K562 (cell line): ENCODE measurements at regions not wholly inside any gene's neighbourhood (a gene's known extent, or its start where the extent isn't known, plus 50 kb on each side); places are given as distances from the start of the nearest gene placed in this dataset.

Source experiments
- ATAC-seq: fragments of 200-7000 bp; cut with Tn5 transposase; 3 replicates; pipeline ENCODE4 v1.9.1; 2020; ENCODE audit warnings: moderate library complexity
- BruUV-seq: library from RNA; stranded (reverse); fragments of 400-500 nt; replicated peaks from 2 replicates; lab custom pipeline; 2021; lab: Mats Ljungman, UMichigan
- CTCF ChIA-PET: fragments of 300-600 bp; formaldehyde crosslinking; extraction: SDS; loops from one replicate; lab custom pipeline; 2021; ENCODE audit warnings: low intra/inter-chr PET ratio; lab: Yijun Ruan, JAX
- POLR2A ChIA-PET: fragments of 300-600, 350-650 bp; sonication (Branson Sonifier 250); formaldehyde crosslinking; extraction: SDS; loops from one replicate; lab custom pipeline; 2021; ENCODE audit warnings: antibody characterized with exemption, inconsistent platforms; lab: Yijun Ruan, JAX
- DNase-seq, 4 experiments: peaks; one replicate each; pipeline versions ENCODE4 v3.0.0 to v3.0.0-alpha.2; 2011 to 2018; ENCODE audit warnings: low spot score in 3 of 4, mixed read lengths in 3 of 4; ENCODE audit errors: extremely low read depth in 1 of 4
- FAIRE-seq: peaks from 2 replicates; lab custom pipeline; 2011; peaks lifted over from hg19 to GRCh38; lab: Jason Lieb, UNC
- H2AFZ ChIP-seq: 2 replicates; pipeline ENCODE4 v1.6.0; 2011; ENCODE audit warnings: low read depth, low read length, control low read depth, inconsistent platforms
- H3K27ac ChIP-seq: fragments of 200-600 bp; 3 replicates; pipeline ENCODE4 v1.8.0; 2011; ENCODE audit warnings: low read depth, mild to moderate bottlenecking, control low read depth, inconsistent platforms, low read length, moderate library complexity, mixed read lengths; ENCODE audit errors: extremely low read depth
- H3K27me3 ChIP-seq, 2 experiments: fragments of 300-600 bp in 1 of 2; 2 replicates in 1 of 2; 3 replicates in 1 of 2; pipeline versions ENCODE4 v1.6.0 to v1.8.0; 2011; ENCODE audit warnings: inconsistent platforms in 2 of 2, low read length in 2 of 2, mild to moderate bottlenecking in 1 of 2, mixed read lengths in 1 of 2, moderate library complexity in 1 of 2; ENCODE audit not compliant: control insufficient read depth in 2 of 2, insufficient read depth in 2 of 2
- H3K36me3 ChIP-seq: fragments of 300-600 bp; 3 replicates; pipeline ENCODE4 v1.8.0; 2011; ENCODE audit warnings: mild to moderate bottlenecking, low read length, inconsistent platforms; ENCODE audit not compliant: control insufficient read depth, insufficient read depth
- H3K4me1 ChIP-seq, 2 experiments: fragments of 200-600 bp in 1 of 2; replicated peaks in 1 of 2; 2 replicates in 1 of 2; 3 replicates in 1 of 2; pipeline versions ENCODE4 v1.5.1 to v1.8.0; 2011; ENCODE audit warnings: inconsistent platforms in 2 of 2, low read length in 2 of 2, mild to moderate bottlenecking in 1 of 2, mixed read lengths in 1 of 2, moderate library complexity in 1 of 2; ENCODE audit not compliant: control insufficient read depth in 2 of 2, insufficient read depth in 2 of 2
- H3K4me2 ChIP-seq: 2 replicates; pipeline ENCODE4 v1.6.1; 2011; ENCODE audit warnings: low read length, control low read depth, inconsistent platforms, mixed read lengths; ENCODE audit not compliant: insufficient read depth
- H3K4me3 ChIP-seq: fragments of 200-600 bp; sonication (generic), shearing (Covaris generic); 2 replicates; pipeline ENCODE4 v1.5.1; 2016; ENCODE audit warnings: control low read depth, inconsistent platforms
- H3K79me2 ChIP-seq: fragments of 200-600 bp; 3 replicates; pipeline ENCODE4 v1.8.0; 2011; ENCODE audit warnings: low read length, inconsistent platforms; ENCODE audit not compliant: control insufficient read depth, insufficient read depth
- H3K9ac ChIP-seq, 2 experiments: 2 replicates each; pipeline versions ENCODE4 v1.6.0 to v1.6.1; 2011; ENCODE audit warnings: low read depth in 2 of 2, low read length in 2 of 2, control low read depth in 1 of 2, inconsistent platforms in 1 of 2, mild to moderate bottlenecking in 1 of 2, mixed read lengths in 1 of 2; ENCODE audit not compliant: insufficient read depth in 1 of 2
- H3K9me1 ChIP-seq: one replicate; pipeline ENCODE4 v1.6.0; 2011; ENCODE audit warnings: inconsistent platforms, mild to moderate bottlenecking, low read length, moderate library complexity; ENCODE audit not compliant: control insufficient read depth, insufficient read depth
- H3K9me3 ChIP-seq: replicated peaks from 2 replicates; pipeline ENCODE4 v1.5.1; 2011; ENCODE audit warnings: low read depth, low read length, inconsistent platforms; ENCODE audit not compliant: control insufficient read depth, insufficient read depth
- H4K20me1 ChIP-seq: replicated peaks from 2 replicates; pipeline ENCODE4 v1.6.1; 2011; ENCODE audit warnings: low read length, inconsistent platforms, mixed read lengths; ENCODE audit not compliant: control insufficient read depth, insufficient read depth
- ATF7 ChIP-seq: fragments of 450-650 bp; IDR thresholded peaks from 2 replicates; pipeline ENCODE4 v1.7.1; 2014; ENCODE audit warnings: mild to moderate bottlenecking, moderate library complexity
- BRCA1 ChIP-seq, 2 experiments: fragments of 450-650 bp in 1 of 2; sonication (generic) in 1 of 2; formaldehyde crosslinking in 1 of 2; IDR thresholded peaks; 2 replicates each; pipeline versions ENCODE4 v1.5.0 to v1.6.1; 2017 to 2020; ENCODE audit warnings: mild to moderate bottlenecking in 1 of 2, missing genetic modification reagents in 1 of 2
- CEBPG ChIP-seq, 3 experiments: fragments of 200-800 bp in 1 of 3; sonication (Bioruptor generic) in 1 of 3; sonication (generic) in 1 of 3; formaldehyde crosslinking in 1 of 3; IDR thresholded peaks in 2 of 3; conservative IDR thresholded peaks in 1 of 3; 2 replicates each; pipeline versions ENCODE4 v1.6.1 to v1.8.0; 2016 to 2022; ENCODE audit warnings: missing compliant biosample characterization in 2 of 3, missing genetic modification characterization in 2 of 3, mild to moderate bottlenecking in 1 of 3, missing genetic modification reagents in 1 of 3
- CXXC5 ChIP-seq: fragments of 250-450 bp; sonication (Bioruptor Pico); IDR thresholded peaks from 2 replicates; pipeline ENCODE4 v1.8.0; 2022; ENCODE audit warnings: inconsistent platforms, mild to moderate bottlenecking, moderate library complexity
- GMEB1 ChIP-seq: fragments of 250-450 bp; sonication (Bioruptor Pico); IDR thresholded peaks from 2 replicates; pipeline ENCODE4 v1.4.0; 2020; ENCODE audit warnings: mild to moderate bottlenecking
- KAT8 ChIP-seq: fragments of 450-650 bp; IDR thresholded peaks from 2 replicates; pipeline ENCODE4 v1.6.1; 2016; ENCODE audit warnings: low read depth, mild to moderate bottlenecking
- PREB ChIP-seq: sonication (generic); formaldehyde crosslinking; IDR thresholded peaks from 2 replicates; pipeline ENCODE4 v1.8.1; 2023; ENCODE audit warnings: mild to moderate bottlenecking, missing genetic modification reagents
- RBBP5 ChIP-seq: fragments of 200-600 bp; sonication (generic); IDR thresholded peaks from 2 replicates; pipeline ENCODE4 v1.6.1; 2012; ENCODE audit warnings: borderline replicate concordance, mild to moderate bottlenecking, low read length, control low read depth, inconsistent platforms; ENCODE audit not compliant: insufficient read depth, poor library complexity, severe bottlenecking
- TRIM25 ChIP-seq: fragments of 450-650 bp; IDR thresholded peaks from 2 replicates; pipeline ENCODE4 v1.7.0; 2016; ENCODE audit warnings: borderline replicate concordance
- ZFP30 ChIP-seq: fragments of 250-450 bp; sonication (Bioruptor Pico); IDR thresholded peaks from 2 replicates; pipeline ENCODE4 v1.8.0; 2022; ENCODE audit warnings: moderate library complexity, mild to moderate bottlenecking, inconsistent platforms, borderline replicate concordance
- ZKSCAN3 ChIP-seq: fragments of 250-450 bp; sonication (Bioruptor Pico); IDR thresholded peaks from 2 replicates; pipeline ENCODE4 v1.4.0; 2020
- WGBS: fragments of 100-300 bp; shearing (Covaris generic); methylation state at CpG from one replicate; pipeline ENCODE4 v1.1.6; 2016; ENCODE audit warnings: low coverage, mixed read lengths; ENCODE audit not compliant: insufficient coverage; ENCODE audit errors: missing lambda C conversion rate; 5-methylcytosine and 5-hydroxymethylcytosine counted together
- in situ Hi-C: fragments of 300-500 bp; cut with MboI; formaldehyde crosslinking; loops from 4 replicates; pipeline ENCODE4 v1.15.0; 2018; ENCODE audit warnings: inconsistent platforms, mixed read lengths
- intact Hi-C: fragments of 100-400 bp; cut with micrococcal nuclease; formaldehyde crosslinking; loops from 2 replicates; pipeline ENCODE4 v1.14.2; 2022
- TF ChIP-seq, protein P1 (sequence below): fragments of 250-450 bp; sonication (Bioruptor Pico); IDR thresholded peaks from 2 replicates; pipeline ENCODE4 v1.5.1; 2021; ENCODE audit warnings: mild to moderate bottlenecking

GRCh38 chr3:77906102-77906709, 866.3 kb downstream of the ROBO2 start:
- no peak overlapping the region for H2AFZ ChIP-seq
- no peak for FAIRE-seq
- 0% methylated on average over 3 of the region's 3 CpGs for WGBS
- no peak overlapping the region for H3K27ac ChIP-seq
- H3K79me2 ChIP-seq: no peaks in the 10 kb centered on the region
- no peaks in the 10 kb centered on the region for H3K9me1 ChIP-seq
- ChIA-PET CTCF (no interaction called here), POLR2A (no interaction called here)
- no peaks in the 10 kb centered on the region for H3K27me3 ChIP-seq
- intact Hi-C loops: no loop called here
- ATAC-seq: no peak
- no TSS peak for BruUV-seq
- H4K20me1 ChIP-seq: no peaks in the 10 kb centered on the region
- TF ChIP-seq PREB: no peak
- TF ChIP-seq KAT8: no peak
- TF ChIP-seq, protein P1, sequence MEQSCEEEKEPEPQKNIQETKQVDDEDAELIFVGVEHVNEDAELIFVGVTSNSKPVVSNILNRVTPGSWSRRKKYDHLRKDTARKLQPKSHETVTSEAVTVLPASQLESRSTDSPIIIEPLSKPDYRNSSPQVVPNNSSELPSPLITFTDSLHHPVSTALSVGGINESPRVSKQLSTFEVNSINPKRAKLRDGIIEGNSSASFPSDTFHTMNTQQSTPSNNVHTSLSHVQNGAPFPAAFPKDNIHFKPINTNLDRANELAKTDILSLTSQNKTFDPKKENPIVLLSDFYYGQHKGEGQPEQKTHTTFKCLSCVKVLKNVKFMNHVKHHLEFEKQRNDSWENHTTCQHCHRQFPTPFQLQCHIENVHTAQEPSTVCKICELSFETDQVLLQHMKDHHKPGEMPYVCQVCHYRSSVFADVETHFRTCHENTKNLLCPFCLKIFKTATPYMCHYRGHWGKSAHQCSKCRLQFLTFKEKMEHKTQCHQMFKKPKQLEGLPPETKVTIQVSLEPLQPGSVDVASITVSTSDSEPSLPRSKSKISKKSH (CRISPR knock-in tag): no peak
- TF ChIP-seq CEBPG (CRISPR knock-in tag; IDR thresholded peaks at IDR 0.05): no peak
- TF ChIP-seq CEBPG (tag; conservative IDR thresholded peaks at IDR 0.05 in 1 of 2, IDR thresholded peaks at IDR 0.05 in 1 of 2): no peak
- no peak for TF ChIP-seq TRIM25
- no peak for TF ChIP-seq ATF7
- no peak for TF ChIP-seq GMEB1 (CRISPR knock-in tag)
- no peak for TF ChIP-seq RBBP5
- TF ChIP-seq CXXC5 (CRISPR knock-in tag): no peak
- no peak for TF ChIP-seq BRCA1 (IDR thresholded peaks at IDR 0.05)
- TF ChIP-seq BRCA1 (CRISPR knock-in tag; IDR thresholded peaks at IDR 0.05): no peak
- no peak for TF ChIP-seq ZKSCAN3 (CRISPR knock-in tag)
- TF ChIP-seq ZFP30 (CRISPR knock-in tag): no peak
- no peak overlapping the region for H3K4me2 ChIP-seq
- H3K36me3 ChIP-seq: no peaks in the 10 kb centered on the region
- no peaks in the 10 kb centered on the region for H3K4me1 ChIP-seq
- DNase-seq: no peak
- no peak overlapping the region for H3K4me3 ChIP-seq
- no peak overlapping the region for H3K9ac ChIP-seq
- no peaks in the 10 kb centered on the region for H3K9me3 ChIP-seq
- in situ Hi-C loops: no loop called here
